H1 (cell line): ENCODE measurements at regions not wholly inside any gene's neighbourhood (a gene's known extent, or its start where the extent isn't known, plus 50 kb on each side); places are given as distances from the start of the nearest gene placed in this dataset.

Source experiments
- SP1 ChIP-seq: IDR thresholded peaks from 2 replicates; pipeline ENCODE4 v1.6.1; 2011; ENCODE audit warnings: low read depth, low read length
- TCF12 ChIP-seq: IDR thresholded peaks from 2 replicates; pipeline ENCODE4 v1.6.1; 2011; ENCODE audit warnings: low read depth, mild to moderate bottlenecking, low read length

DNA sequence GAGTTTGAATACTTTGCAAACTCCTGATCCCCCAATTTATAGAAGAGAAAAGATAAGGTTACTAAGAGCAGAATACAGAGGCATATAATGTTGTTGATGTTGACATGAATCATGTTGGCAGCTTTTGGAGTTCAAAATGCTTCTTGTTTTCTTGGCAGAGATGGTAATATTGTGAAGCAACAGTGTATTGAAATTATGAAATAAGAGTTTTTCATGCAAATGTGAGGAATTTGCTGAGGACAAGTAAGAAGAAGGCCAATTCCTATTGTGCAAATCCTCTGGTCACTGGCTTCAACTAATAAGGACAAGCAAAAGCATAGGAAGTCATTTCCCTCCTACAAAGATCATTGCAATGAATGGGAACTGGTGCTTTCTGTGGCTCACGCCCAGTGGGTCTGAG is 126.9 kb upstream of the CHL1 start (continued):
- TF ChIP-seq TCF12: no peak
- no peak for TF ChIP-seq SP1
